OCI-LY3 (cell line): ENCODE measurements at regions not wholly inside any gene's neighbourhood (a gene's known extent, or its start where the extent isn't known, plus 50 kb on each side); places are given as distances from the start of the nearest gene placed in this dataset.

ENCODE experiments used
- CTCF ChIP-seq: fragments of 200-600, 300-600 bp; sonication (generic); IDR thresholded peaks from 2 replicates; pipeline ENCODE4 v1.5.1; 2014; ENCODE audit warnings: antibody characterized with exemption, low read length, low read depth
- EZH2phosphoT487 ChIP-seq: fragments of 200-600 bp; shearing (Covaris generic); IDR thresholded peaks from 2 replicates; pipeline ENCODE4 v1.6.1; 2018; ENCODE audit warnings: antibody characterized with exemption, mixed run types, low read depth

GRCh38 chr14:71418532-71419245 is 511.4 kb downstream of the PCNX1 start:
- no peak for TF ChIP-seq EZH2phosphoT487
- no peak for TF ChIP-seq CTCF
